HG02623 (cell line): ENCODE measurements at regions not wholly inside any gene's neighbourhood (a gene's known extent, or its start where the extent isn't known, plus 50 kb on each side); places are given as distances from the start of the nearest gene placed in this dataset.

ENCODE experiments used
- ATAC-seq: cut with Tn5 transposase; IDR thresholded peaks from one replicate; pipeline ENCODE4 v1.9.1; 2021; ENCODE audit warnings: moderate library complexity; ENCODE audit not compliant: unreplicated experiment

DNA sequence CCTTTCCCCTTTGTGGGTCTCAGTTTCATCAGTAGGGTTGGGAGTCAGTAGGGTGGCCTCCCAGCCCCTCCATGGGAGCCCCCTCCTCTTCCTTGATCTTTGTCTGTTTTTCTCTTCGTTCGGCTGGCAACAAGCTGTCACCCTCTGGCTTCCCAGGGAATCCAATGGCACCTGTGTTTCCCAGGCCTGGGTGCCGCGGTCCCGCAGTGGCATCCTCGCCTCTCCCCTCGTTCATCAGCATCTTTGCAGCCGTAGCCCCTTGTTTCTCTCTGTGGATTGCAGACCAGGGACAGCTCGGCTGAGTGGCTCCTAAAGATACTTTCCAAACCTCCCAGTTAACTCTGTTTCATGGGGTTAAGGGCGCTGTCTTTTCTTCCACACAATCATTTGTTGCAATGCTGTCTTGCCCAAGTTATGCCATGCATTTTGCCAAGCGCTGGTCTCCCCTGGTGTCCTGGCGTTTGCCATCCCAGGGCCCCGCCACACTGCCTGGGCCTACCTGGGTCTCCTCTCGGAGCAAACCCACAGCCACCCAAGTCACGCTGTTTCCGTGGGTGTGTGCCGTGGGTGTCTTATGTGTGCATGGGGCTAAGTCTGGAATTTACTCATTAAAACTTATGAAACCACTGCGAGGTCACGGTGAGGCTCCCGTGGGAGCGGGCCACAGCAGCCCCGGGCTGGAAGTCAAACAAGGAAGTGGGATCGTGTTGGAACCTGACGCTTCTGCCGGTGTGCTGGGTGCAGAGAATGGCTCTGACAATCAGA lies 189.4 kb upstream of the SHH start:
- no peak for ATAC-seq

DNA sequence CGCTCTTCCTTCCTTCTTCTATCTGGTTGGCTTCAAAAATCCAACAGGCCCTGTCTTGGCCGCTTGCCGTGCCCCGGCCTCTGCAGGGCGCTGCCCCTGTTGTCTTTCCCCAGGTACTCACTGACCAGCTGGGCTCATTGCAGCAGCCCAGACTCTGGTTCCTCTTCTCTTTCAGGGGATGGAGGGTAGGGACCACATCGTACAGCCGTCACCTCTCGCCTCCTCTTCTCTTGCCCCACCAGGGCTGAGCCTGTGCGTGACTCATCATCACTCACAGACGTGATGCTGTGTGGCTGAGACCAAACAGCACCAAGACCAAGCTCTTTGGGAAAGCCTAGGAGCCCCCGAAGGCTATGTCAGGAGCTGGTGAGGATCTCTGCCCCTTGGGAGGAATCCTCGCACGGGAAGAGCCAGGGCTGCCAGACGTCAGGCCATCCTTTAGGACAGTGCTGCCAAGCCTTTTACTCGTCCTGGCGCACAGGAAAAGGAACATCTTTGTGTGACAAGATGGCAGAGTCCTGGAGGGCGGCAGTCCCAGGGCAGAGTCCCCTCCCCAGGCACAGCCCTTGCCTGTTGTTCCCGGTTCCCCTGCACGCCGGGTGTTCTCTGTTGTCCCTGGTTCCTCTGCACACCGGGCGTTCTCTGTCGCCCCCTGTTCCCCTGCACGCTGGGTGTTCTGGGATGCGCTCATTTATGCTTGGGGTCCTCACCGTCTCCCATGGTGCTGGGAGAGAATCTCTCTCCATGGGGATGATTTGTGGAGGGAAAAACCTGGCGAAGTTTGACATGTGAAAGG lies 188.5 kb upstream of the SHH start:
- ATAC-seq, result no peak

DNA sequence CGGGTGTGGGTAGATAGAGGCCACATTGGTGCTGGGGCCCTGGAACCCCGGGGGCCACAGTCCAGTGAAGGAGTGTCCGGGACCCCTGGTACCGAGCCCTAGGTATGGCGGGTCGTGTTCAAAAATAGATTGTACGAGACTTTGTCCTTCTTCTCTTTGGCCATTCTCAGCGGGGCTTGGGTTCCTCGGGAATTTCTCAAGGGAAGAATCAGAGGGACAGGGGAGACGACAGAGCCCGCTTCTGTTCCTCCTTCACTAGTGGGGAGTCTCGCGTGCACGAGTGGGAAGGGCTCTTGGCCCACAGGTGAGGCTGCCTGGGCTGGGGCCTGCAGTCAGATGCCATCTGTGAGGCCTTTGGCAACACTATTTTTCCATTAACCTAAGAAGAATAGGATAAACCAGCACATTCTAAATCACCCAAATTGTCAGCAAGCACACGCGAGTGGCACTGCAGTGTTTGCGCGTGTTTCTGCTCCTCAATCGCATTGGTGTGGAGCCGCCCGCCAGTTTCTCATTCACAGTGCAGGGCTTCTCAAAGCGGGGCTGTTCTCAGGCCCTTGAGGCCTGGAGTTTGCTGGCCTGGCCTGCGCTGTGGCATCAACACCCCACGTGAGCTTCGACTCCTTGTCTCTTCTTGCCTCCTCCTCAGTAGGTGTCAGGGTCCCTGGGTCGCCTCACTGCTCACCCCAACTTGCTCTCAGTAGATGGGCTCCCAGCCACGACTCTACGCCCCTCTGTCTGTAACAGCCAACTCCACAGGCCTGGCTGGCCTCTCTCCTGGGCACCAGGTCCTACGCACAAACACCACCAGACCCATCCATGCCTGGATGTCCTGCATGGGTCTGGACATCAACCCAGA lies 187.6 kb upstream of the SHH start:
- ATAC-seq, result no peak

DNA sequence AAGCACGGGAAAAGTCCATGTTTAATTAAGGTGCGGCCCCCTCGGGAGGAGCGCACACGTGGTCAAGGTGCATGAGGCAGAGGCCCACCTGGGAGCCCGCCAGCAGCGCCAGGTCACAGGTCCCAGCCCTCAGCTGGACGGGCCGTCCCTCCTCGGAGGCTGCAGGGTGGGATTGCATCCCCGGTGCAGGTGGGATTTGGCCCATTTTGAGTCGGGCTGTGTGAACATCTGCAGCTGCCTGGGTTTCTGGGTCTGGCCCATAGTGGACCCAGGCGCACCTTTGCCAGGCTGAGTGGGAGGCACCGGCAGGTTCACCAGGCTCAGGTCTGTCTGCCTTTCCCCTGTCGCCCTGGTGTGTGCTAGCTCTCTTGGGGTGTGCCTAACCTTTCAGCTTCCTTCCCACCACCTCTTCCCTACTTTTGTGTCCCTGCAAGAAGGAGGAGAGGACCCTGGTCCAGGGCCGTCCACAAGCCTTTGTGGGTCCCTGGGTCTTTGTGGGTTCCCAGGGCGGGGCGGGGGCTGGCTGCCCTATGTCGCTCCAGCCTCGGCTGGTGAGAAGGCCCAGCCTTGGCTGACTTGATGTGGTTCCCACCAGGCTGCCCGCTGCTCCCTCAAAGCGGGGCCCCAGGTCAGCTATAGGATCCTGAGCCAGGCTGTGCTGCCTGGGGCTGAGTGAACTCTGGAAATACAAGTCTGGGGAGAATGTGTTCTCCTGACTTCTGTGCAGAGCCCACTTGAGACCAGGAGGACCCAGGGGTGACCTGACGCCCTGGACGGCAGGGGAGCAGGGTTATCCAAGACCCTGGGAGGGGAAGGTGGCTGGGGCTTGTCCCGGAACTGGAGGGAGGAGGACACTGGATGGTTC lies 186.7 kb upstream of the SHH start:
- no peak for ATAC-seq

DNA sequence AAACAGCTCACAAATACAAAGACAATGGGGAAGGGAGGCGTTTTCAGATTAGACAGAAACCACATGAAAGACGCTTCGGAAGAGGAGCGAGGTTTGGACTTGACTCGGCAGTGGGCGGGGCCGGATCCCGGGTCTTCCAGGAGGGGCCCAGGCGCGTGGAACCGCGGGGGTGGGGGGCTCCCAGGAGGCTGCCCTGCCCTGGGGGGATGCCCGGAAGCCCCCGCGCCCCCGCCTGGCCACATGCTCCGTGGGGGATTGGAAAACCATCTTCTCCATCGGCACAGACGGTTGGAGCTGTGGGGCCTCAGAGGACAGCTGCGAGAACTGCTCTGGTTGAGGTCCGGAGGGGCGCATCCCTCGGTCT lies 186.0 kb upstream of the SHH start:
- ATAC-seq, result no peak

DNA sequence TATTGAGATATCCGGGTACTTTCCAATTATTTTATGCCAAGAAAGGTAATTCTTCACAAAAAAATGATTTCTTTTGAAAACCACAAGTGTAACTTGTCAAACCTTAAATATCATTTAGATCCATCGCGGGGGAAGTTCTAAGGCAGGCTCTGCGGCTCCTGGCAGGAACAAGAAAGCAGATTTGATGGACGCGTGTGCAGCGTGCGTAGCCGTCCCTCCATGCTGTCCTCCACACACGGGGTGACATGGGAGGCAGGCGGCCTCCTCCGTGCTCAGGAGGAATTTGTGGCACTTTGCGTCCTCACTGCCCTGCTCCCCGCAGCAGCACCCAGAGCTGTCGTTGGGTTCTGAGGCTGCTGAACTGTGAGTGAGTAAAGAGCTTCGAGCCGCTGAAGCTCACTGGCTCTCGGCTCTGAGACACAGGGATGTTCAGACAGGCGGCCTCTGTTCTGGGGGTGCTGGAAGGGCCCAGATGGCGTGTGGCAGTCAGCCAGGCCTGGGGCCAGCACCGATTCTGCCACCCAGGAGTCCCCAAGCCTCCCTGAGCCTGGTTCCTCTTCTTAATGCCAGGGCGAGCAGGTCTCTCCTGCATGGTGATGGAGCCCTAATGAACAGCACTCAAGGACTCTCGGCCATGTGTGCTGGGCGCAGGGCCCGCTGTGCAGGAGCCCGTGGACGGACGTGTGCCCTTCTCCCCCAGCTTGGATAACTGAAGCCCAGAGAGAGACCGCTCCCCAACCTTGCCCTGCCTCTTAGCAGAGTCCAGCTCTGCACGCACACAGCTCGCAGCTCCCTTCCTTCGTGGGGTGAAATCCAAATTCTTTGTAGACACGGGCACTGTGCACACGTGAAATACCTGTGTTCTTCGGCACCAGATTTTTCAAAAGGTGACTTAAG lies 185.4 kb upstream of the SHH start:
- no peak for ATAC-seq

DNA sequence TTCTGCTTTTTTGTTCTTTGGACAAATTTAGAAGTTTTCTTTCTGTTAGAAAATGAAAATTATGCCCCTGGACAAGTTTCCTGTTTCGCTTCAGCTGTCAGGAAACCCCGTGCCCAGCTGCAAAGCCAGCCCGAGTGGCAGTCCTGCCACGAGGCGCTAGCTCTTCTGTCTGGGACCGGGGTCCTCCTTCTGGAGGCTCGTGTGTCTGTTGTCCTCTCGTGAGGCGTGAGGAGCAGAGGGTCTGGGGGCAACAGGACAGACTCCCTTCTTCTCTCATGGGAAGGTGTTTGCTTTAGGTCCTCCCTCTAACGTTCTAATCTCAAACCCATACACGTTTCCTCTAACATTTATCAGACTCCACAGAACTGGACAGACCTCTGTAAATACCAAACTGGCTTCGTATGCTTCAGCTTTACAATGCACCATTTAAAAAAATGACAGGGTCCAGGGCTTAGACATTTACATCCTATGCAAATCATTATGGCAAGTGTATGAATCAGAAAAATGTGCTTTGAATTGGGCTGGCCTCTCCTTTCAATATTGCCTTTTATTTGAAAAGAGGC lies 184.5 kb upstream of the SHH start:
- ATAC-seq, result no peak

DNA sequence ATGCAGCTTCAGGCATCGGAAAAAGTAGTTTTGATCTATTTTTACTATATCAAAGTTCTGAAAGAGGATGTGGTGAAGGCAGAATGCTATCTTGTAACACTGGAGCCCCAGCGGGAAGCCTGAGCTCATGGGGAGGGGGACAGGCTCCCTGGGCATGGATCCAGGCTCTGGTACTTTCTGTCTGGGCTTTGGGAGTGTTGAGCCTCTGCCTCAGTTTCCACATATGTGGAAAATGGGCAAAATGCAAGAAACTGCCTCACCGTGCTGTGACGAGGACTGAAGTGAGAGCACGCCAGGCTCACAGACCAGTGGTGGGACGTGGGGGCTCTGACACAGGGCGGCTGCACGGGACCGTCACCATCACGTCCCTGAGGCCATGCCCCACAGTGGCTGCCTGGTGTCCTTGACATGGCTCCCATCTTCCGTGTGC lies 182.9 kb upstream of the SHH start:
- ATAC-seq, result no peak

DNA sequence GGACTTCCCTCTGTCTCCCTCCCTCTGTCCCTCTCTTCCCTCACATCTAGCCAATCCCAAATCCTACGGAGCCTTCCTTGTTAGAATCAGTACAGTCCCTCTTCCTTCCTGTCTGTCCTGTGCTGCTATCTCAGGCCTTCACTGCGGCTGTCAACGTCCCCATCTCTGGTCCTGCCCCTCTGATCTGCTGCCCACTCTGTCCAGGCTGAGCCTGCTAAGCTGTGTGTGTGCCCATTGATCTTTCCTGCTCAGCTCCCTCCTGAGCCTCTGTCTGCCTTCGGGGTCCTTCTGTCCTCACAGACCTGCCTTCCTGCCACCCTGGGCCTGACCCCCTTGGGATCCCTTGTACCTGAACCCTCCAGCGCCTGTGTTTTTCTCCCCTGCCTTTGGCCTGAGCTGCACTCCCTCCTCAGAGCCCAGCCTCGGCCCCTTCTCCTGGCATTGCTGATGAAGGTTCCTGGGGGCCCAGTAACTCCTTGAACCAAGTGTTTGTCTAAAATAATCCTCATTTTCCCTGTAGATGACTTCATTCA lies 182.1 kb upstream of the SHH start:
- ATAC-seq, result no peak

DNA sequence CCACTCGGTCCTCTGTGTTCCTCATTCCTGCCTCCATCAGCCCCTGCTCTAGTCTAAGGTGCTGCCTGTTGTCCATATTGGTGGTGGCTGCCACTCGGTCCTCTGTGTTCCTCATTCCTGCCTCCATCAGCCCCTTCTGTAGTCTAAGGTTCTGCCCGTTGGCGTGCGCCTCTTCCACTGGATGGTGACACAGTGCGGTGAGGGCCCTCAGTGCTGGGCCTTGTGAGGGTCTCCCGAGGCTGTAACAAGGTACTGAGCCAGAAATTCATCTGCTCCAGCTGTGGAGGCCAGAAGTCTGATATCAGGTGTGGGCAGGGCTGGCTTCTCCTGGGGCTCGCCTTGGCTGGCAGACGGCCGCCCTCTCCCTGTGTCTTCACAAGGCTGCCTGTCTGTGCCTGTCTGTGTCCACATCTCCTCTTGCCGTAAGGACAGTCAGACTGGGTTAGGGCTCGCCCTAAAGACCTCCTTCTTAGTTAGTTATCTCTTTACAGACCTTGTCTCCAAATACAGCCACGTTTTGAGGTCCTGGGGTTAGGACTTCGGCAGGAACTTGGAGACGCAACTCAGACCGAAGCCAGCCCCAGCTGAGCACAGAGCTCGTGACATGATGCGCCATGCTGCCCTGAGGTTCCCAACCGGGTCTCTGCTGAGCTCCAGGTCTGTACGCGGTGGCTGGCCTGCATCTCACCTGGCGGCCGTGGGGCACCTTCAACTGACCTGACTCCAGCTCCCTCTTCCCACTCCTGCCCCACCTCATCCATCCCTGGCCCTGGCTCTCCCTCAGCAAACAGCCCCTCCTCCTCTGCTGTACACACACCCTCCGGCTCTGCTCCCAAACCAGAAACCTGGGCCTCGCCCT lies 181.4 kb upstream of the SHH start:
- ATAC-seq, result no peak

DNA sequence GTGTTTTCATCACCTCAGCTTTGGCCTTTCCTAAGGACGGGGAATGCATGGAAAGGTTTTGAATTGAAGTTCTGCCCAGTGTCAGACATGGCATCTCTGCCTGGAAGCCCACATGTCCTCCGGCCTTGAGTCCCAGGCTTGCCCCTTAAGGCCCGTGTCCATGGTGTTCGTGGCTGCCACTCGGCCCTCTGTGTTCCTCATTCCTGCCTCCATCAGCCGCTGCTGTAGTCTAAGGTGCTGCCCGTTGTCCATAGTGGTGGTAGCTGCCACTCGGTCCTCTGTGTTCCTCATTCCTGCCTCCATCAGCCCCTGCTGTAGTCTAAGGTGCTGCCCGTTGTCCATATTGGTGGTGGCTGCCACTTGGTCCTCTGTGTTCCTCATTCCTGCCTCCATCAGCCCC lies 180.7 kb upstream of the SHH start:
- no peak for ATAC-seq

DNA sequence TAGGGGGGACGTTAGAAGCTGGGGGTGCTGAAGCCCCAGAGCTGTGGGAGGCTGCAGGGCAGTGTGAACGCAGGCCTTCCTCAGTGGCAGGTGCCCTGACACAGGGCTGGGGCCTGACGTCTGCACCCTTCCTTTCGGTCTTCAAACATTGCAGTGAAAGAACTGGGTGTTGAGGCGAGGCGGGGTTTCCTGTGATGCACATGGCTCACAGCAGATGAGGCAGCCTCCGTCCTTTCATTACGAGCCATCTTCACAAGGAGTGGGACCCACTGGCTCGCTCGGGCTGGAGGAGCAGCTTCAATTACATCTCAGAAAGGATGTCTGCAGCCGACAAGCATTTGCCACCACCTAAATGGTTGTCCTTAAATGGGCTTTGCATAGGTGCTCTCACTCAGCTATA lies 180.3 kb upstream of the SHH start:
- ATAC-seq, result no peak

DNA sequence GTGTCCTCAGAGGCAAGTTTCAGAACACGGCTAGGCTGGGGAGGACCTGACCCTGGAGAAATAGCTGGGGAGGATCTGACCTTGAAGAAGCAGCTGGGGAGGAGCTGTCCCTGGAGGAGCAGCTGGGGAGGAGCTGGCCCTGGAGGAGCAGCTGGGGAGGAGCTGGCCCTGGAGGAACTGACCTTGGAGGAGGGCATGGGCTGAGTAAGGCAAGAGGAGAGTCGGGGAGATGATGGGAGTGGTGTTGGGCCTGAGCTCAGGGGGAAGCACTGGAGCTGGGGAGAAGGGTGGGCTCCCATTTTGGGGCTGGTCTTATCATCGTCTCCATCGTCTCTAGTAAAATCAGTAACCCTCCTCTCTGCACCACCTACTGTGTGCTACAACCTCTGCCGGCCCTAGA lies 179.8 kb upstream of the SHH start:
- no peak for ATAC-seq

DNA sequence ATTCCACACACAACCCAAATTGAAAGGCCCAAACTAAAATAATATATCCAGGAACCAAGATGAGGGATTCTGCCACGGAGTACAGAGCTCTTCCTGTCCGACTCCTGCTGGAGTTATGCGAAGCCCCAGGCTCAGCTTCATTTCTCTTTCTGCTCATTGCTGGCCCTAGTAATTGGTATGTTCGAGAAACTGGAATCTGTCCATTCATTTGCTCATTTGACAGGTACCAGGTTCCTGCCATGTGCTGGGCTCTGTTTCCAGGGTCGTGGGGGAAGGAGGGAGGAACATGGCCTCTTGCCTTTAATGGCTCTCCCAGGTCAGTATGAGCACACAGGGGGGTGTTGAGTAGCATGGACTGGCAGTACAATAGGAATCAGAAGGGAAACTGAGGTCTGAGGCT lies 179.2 kb upstream of the SHH start:
- no peak for ATAC-seq

DNA sequence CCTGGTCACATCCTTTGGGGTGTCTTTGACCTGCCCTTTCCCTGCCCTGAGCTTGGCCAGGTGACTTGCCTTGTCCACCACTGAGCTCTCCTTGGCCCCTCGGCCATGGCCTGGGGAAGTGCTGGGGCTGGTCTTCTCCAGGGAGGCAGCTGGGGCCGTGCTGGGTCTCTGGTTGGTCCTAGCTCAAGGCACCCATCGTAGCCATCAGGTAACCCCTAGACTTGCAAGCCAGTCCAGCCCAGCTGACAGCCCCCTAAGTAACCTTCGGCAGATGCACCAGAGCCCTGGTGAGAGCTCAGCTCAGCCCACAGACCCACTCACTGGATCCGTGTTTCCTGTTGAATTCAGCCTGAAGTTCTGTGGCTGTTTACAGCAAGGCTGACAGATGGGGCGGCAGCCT lies 176.2 kb upstream of the SHH start:
- no peak for ATAC-seq

DNA sequence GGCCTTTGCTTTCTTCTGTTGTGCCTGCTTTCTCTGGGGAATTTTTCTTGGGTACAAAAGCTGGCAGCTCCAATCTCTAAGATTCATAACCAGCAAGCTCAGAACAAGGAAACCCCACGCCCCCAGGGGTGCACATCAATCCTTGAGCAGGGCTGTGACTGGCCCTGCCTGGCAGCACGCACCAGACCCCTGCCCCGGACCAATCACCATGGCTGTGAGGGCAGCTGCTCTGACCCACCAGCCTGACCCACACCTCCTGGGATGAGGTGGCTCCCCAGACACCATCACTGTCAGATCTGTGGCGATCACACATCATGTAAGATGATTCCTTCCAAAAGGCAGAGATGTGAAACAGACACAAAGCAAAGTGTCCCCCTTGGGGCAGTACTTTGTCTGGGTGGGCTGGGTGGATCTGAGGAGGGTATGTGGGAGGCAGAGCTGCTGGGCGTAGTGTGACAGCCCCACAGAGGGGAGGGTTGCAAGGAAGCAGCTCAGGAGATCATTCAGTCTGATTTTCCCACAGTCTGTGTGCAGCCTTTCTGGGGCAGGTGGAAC lies 175.5 kb upstream of the SHH start:
- no peak for ATAC-seq

DNA sequence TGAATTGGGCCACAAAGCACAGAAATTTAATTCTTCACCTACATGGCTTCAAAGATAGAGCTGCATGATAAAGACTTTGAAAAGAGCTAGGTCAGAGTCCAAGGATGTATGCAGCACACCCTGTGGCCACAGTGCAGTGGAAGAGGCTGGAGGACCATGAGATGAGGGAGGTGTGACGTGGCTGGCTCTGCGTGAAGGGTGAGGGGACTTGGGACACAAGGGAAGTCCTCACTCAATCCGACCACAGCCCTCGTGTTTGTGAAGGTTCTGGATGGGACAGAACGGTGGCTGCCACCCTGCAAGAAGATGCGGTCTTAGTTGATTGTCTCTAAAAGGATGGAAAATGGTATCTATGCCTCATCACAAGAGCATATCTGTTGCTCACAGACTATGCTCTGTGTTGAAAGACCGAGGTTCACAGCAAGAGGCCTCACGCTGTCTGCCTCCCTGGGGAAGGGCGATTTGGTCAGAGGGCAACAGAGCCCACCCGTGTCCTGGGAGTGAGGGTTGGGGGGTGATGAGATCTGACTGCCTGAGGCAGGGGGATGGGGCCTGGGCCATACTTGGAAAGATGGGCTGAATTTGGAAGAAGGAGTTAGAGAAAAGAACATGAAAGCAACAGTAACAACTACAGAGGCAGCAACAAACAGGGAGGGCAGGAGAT lies 174.4 kb upstream of the SHH start:
- no peak for ATAC-seq
